Astrocyte of the cerebellum (primary cell): ENCODE measurements at regions not wholly inside any gene's neighbourhood (a gene's known extent, or its start where the extent isn't known, plus 50 kb on each side); places are given as distances from the start of the nearest gene placed in this dataset.

ENCODE experiments used
- DNase-seq: peaks from one replicate; pipeline ENCODE4 v3.0.0-alpha.2; 2011; ENCODE audit warnings: low read depth
- H3K4me3 ChIP-seq: 2 replicates; pipeline ENCODE4 v1.5.1; 2011; ENCODE audit warnings: mild to moderate bottlenecking, low read depth, low read length, moderate library complexity
- in situ Hi-C: cut with HindIII; loops from 2 replicates; pipeline ENCODE4 v1.10.0; 2017; ENCODE audit warnings: low sequenced_read_pairs
- TF ChIP-seq, protein P1 (sequence below): IDR thresholded peaks from 2 replicates; pipeline ENCODE4 v1.5.1; 2012; ENCODE audit warnings: low read length, low read depth, moderate library complexity, mild to moderate bottlenecking; ENCODE audit errors: missing control alignments

DNA sequence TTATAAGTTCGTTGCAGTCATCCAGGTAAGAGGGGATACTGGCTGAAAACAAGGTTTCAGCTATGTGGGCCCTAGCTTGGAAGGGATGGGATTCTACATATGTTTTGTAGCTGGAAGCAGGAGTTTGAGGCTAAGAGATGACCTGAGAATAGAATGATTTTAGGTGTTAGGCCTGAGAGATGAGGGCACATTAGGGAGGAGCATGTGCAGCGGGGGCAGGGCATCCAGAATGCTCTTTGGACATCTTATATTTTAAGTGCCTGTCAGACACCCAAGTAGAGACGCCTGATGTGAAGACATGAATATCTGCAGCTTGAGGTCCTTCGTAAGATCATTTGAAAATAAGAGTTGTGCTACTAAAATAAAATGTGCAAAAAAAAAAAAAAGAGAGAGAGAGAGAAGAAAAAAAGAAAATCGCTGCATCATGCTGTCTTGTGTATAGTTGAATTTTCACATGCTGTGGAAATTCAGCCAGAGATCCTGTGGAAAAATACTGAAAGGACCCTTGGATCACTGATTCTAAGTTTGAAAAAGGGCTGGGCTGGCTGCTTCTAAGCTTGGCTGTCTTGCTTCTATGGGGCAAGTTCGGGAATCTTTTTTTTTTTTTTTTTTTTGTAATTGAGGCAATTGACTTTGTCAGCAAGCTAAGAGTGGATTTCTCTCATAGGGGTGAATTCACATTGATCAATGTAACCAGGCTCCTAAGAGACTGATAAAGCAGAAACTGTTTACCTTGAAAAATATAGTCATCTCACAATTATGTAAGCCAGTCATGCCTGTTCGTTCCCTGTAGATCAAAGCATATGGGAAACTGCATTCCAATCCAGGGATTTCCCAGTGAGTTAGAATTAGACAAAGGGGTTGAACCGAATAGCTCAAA, 341.0 kb upstream of the GATB start:
- in situ Hi-C loops: no loop called here
- TF ChIP-seq, protein P1, sequence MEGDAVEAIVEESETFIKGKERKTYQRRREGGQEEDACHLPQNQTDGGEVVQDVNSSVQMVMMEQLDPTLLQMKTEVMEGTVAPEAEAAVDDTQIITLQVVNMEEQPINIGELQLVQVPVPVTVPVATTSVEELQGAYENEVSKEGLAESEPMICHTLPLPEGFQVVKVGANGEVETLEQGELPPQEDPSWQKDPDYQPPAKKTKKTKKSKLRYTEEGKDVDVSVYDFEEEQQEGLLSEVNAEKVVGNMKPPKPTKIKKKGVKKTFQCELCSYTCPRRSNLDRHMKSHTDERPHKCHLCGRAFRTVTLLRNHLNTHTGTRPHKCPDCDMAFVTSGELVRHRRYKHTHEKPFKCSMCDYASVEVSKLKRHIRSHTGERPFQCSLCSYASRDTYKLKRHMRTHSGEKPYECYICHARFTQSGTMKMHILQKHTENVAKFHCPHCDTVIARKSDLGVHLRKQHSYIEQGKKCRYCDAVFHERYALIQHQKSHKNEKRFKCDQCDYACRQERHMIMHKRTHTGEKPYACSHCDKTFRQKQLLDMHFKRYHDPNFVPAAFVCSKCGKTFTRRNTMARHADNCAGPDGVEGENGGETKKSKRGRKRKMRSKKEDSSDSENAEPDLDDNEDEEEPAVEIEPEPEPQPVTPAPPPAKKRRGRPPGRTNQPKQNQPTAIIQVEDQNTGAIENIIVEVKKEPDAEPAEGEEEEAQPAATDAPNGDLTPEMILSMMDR: no peak
- DNase-seq: peak; percentile 26
- H3K4me3 ChIP-seq: no peak overlapping the region

DNA sequence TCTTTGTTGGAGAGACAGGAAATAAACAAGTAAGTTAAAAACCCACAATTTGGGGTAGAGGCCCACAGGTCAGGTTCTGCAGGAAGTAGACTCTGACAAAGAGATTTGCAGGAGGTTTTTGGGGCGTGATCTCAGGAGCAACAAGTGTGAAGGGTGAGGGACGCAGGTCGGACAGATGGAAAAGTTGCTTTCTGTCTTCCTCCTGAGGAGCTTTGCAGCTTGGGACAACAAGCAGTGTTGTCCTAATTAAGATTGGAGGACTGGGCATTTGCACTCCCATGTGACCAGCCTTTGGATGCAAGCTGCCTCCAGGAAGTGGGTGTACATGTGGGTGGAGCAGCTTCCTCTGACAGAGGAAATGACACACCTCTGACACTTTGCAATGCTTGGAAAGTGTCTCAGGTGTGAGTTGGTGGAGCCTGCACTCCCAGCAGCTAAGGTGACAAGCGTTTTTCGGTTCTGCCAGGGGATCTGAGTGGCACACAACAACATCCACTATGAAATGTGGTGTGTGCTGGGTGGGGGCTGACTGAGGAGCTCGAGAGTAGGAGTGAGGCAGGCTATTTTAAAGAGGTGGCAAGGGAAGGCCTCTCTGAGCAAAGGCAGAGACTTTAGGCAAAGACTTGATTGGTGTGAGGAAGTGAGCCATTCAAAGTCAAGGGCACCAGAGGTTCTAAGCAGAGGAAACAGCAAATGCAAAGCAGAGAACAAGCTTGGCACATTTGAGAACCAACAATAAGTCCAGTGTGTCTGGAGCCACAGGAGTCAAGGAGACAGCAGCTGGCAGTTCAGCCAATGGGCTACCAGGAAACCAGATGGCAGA, 339.8 kb upstream of the GATB start:
- DNase-seq: no peak
- TF ChIP-seq, protein P1: no peak
- in situ Hi-C loops: no loop called here
- no peak overlapping the region for H3K4me3 ChIP-seq

DNA sequence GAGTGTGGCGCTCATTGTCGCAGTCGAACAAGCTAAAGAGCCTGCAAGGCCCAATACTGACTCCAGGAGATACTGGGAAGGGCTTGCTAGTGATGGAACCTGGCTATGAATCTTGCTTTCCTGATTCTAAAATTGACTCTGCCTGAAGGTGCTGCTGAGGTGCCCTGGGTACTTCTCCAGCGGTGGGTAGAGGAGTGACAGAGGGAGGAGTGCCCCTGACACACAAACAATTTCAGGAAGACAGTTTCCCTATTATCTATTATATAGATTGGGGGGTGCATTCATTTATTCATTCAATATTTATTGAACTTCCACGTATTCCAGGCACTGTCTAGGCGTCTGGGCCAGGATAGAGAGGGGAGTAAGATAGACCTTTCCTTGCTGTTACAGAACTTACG, 339.2 kb upstream of the GATB start:
- in situ Hi-C loops: no loop called here
- TF ChIP-seq, protein P1: no peak
- no peak overlapping the region for H3K4me3 ChIP-seq
- no peak for DNase-seq

DNA sequence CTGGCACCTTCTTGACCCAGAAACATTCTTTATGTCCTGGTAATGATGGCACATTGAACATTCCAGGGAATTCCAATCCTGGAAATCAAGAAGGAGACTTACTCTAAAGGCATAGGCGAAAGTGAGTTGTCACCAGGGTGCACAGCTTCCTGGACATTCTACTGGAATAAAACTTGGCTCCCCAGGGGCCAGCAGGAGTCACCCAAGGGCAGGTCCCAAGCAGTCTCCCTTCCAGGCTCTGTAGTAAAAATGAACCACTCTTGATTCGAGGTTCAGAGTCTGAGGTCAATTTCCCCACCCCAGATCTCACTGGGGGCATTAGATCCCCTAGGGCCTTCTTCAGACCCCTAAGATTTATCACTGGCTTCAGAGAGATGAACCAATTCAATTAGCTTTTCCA, 338.7 kb upstream of the GATB start:
- no peak overlapping the region for H3K4me3 ChIP-seq
- in situ Hi-C loops: no loop called here
- TF ChIP-seq, protein P1: no peak
- DNase-seq: no peak

DNA sequence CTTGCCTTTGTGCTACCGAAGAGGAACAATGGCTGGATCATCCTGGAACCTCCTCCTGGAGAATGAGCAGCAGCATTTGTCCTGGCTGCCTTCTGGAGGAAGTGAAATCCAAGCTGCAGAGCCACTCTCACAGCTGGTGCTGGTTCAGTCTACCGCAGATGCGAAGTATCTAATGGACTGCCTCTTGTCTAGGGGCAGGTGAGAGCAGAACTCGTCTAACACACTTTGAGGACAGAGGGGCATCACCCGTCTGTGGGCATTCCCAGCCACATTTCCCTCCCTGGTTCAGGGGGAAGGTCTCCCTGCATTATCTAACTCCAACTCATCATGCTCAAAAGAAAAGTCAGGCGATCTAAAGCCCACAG, 338.2 kb upstream of the GATB start:
- H3K4me3 ChIP-seq: no peak overlapping the region
- no peak for DNase-seq
- in situ Hi-C loops: no loop called here
- TF ChIP-seq, protein P1: no peak

DNA sequence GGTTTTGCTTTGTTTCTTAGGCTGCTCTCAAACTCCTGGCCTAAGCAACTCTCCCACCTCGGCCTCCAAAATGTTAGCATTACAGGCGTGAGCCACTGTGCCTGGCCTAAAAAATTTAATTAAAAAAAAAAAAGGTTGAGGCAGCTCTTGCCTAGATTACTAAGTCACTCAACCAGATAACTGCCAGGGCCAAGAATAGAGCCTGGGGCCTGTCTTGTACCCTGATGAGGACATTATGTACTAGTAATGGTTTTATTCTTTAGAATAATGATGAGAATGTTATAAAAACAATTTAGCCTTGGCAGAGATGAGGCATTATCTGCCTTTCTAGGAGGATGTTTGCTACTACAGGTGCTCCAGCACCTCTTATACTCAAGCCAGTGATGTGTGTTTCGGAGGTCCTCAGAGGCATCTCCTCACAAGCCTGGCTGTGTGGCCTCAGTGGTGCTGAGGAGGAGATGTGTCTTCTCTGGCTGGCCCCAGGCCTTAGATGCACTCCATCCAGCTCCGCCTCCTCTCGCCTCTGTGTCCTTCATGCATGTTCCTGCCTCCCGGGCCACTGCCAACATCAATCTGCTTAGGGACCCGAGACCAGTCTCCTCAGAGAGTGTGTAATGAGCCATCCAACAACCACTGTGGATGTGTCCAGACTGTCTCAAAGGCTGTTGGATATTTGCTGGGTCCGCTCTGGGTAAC, 337.7 kb upstream of the GATB start:
- H3K4me3 ChIP-seq: no peak overlapping the region

More for the DNA sequence above, 337.7 kb upstream of the GATB start:
- DNase-seq: no peak
- TF ChIP-seq, protein P1: no peak
- in situ Hi-C loops: no loop called here
